Neural progenitor cell (in vitro differentiated cells): ENCODE measurements at regions not wholly inside any gene's neighbourhood (a gene's known extent, or its start where the extent isn't known, plus 50 kb on each side); places are given as distances from the start of the nearest gene placed in this dataset.
"Not testable (repeated sequence)": the region's sequence is repeated elsewhere in the genome, so short reads cannot be mapped to it uniquely, and the experiment has no call there.

Source experiments
- DNase-seq: peaks from one replicate; pipeline ENCODE4 v3.0.0-alpha.2; 2016; ENCODE audit warnings: low spot score
- H2AFZ ChIP-seq: fragments of 200-600 bp; sonication (generic); replicated peaks from 2 replicates; pipeline ENCODE4 v1.6.1; 2016; ENCODE audit warnings: antibody characterized with exemption
- H3F3A ChIP-seq: fragments of 200-600 bp; sonication (generic); 2 replicates; pipeline ENCODE4 v1.6.1; 2016; ENCODE audit warnings: antibody characterized with exemption, low read depth
- H3K27ac ChIP-seq: fragments of 200-600 bp; sonication (generic); 2 replicates; pipeline ENCODE4 v1.5.1; 2016; ENCODE audit warnings: mild to moderate bottlenecking
- H3K27me3 ChIP-seq: fragments of 200-600 bp; sonication (generic); 2 replicates; pipeline ENCODE4 v1.6.1; 2016; ENCODE audit warnings: mild to moderate bottlenecking, moderate library complexity
- H3K36me3 ChIP-seq: fragments of 200-600 bp; sonication (generic); 2 replicates; pipeline ENCODE4 v1.5.1; 2016
- H3K4me1 ChIP-seq: fragments of 200-600 bp; sonication (generic); 2 replicates; pipeline ENCODE4 v1.6.1; 2016; ENCODE audit warnings: mixed run types
- H3K4me2 ChIP-seq: fragments of 200-600 bp; sonication (generic); 2 replicates; pipeline ENCODE4 v1.6.1; 2016
- H3K4me3 ChIP-seq: fragments of 200-600 bp; sonication (generic); 2 replicates; pipeline ENCODE4 v1.5.1; 2016
- H3K79me2 ChIP-seq: fragments of 200-600 bp; sonication (generic); 2 replicates; pipeline ENCODE4 v1.6.1; 2016; ENCODE audit warnings: low read depth
- H3K9ac ChIP-seq: fragments of 200-600 bp; sonication (generic); 2 replicates; pipeline ENCODE4 v1.6.1; 2016
- H3K9me3 ChIP-seq: fragments of 200-600 bp; sonication (generic); 2 replicates; pipeline ENCODE4 v1.5.1; 2016; ENCODE audit warnings: low read depth
- H4K20me1 ChIP-seq: fragments of 200-600 bp; sonication (generic); 2 replicates; pipeline ENCODE4 v1.6.1; 2016; ENCODE audit warnings: low read depth
- H3K27ac Mint-ChIP-seq: 3 replicates; pipeline ENCODE4 v1.8.0; 2021; ENCODE audit warnings: mixed read lengths
- H3K27me3 Mint-ChIP-seq: 2 replicates; pipeline ENCODE4 v1.8.0; 2022; ENCODE audit warnings: low read depth, mild to moderate bottlenecking, inconsistent platforms, moderate library complexity, mixed read lengths; ENCODE audit not compliant: insufficient read depth
- H3K36me3 Mint-ChIP-seq: 3 replicates; pipeline ENCODE4 v1.8.0; 2021; ENCODE audit warnings: mixed read lengths
- H3K4me1 Mint-ChIP-seq: 3 replicates; pipeline ENCODE4 v1.8.0; 2021; ENCODE audit warnings: mixed read lengths
- H3K4me3 Mint-ChIP-seq: 3 replicates; pipeline ENCODE4 v1.8.0; 2021; ENCODE audit warnings: mild to moderate bottlenecking, moderate library complexity, mixed read lengths
- H3K9me3 Mint-ChIP-seq: 3 replicates; pipeline ENCODE4 v1.8.0; 2020; ENCODE audit warnings: mixed read lengths
- CTCF ChIP-seq: fragments of 200-600 bp; sonication (generic); IDR thresholded peaks from 2 replicates; pipeline ENCODE4 v1.5.1; 2017; ENCODE audit warnings: antibody characterized with exemption, mild to moderate bottlenecking
- EZH2 ChIP-seq: fragments of 200-600 bp; sonication (generic); IDR thresholded peaks from 2 replicates; pipeline ENCODE4 v1.6.1; 2017; ENCODE audit warnings: antibody characterized with exemption, mild to moderate bottlenecking, moderate library complexity
- EZH2phosphoT487 ChIP-seq: fragments of 200-600 bp; sonication (generic); IDR thresholded peaks from 2 replicates; pipeline ENCODE4 v1.6.1; 2017; ENCODE audit warnings: antibody characterized with exemption

GRCh38 chr2:38138419-38138818 lies 62.5 kb upstream of the CYP1B1 start:
- TF ChIP-seq EZH2 = no peak
- TF ChIP-seq EZH2phosphoT487 = no peak
- TF ChIP-seq CTCF = no peak
- no peaks in the 10 kb centered on the region for H3K36me3 ChIP-seq
- no peak overlapping the region for H3K4me2 ChIP-seq
- H3K9ac ChIP-seq = no peak overlapping the region
- no peaks in the 10 kb centered on the region for H3K27me3 ChIP-seq
- DNase-seq = no peak
- no peaks in the 10 kb centered on the region for H3F3A ChIP-seq
- Mint-ChIP-seq H3K36me3 (no peaks in the 10 kb centered on the region), H3K9me3 (peaks cover 6% of the 10 kb centered on the region), H3K4me3 (no peak overlapping the region), H3K27me3 (peaks cover 6% of the 10 kb centered on the region), H3K4me1 (no peaks in the 10 kb centered on the region), H3K27ac (no peak overlapping the region)
- no peaks in the 10 kb centered on the region for H4K20me1 ChIP-seq
- no peak overlapping the region for H2AFZ ChIP-seq
- H3K4me3 ChIP-seq = no peak overlapping the region
- H3K4me1 ChIP-seq = no peaks in the 10 kb centered on the region
- H3K27ac ChIP-seq = no peak overlapping the region
- H3K79me2 ChIP-seq = no peaks in the 10 kb centered on the region
- H3K9me3 ChIP-seq = no peaks in the 10 kb centered on the region

GRCh38 chr2:38137958-38138357 lies 62.0 kb upstream of the CYP1B1 start:
- not testable (repeated sequence) for H3K4me2 ChIP-seq, H2AFZ ChIP-seq, H3K4me1 ChIP-seq, H4K20me1 ChIP-seq, H3K36me3 ChIP-seq, H3K27me3 ChIP-seq, H3K9me3 Mint-ChIP-seq, H3K27ac ChIP-seq, H3K9me3 ChIP-seq, H3K4me1 Mint-ChIP-seq, H3K79me2 ChIP-seq, H3K9ac ChIP-seq, H3K4me3 Mint-ChIP-seq, H3K4me3 ChIP-seq, H3K27ac Mint-ChIP-seq, DNase-seq, H3K36me3 Mint-ChIP-seq, H3F3A ChIP-seq, H3K27me3 Mint-ChIP-seq

GRCh38 chr2:38131676-38132075 lies 55.7 kb upstream of the CYP1B1 start:
- no peak overlapping the region for H3K4me2 ChIP-seq
- DNase-seq = no peak
- H3K9me3 ChIP-seq = no peaks in the 10 kb centered on the region
- Mint-ChIP-seq H3K4me1 (no peaks in the 10 kb centered on the region), H3K36me3 (peaks cover 3% of the 10 kb centered on the region), H3K27ac (no peak overlapping the region), H3K27me3 (peaks cover 2% of the 10 kb centered on the region), H3K4me3 (no peak overlapping the region), H3K9me3 (peaks cover 11% of the 10 kb centered on the region)
- no peaks in the 10 kb centered on the region for H3K4me1 ChIP-seq
- no peak overlapping the region for H3K9ac ChIP-seq
- TF ChIP-seq EZH2 = no peak
- TF ChIP-seq EZH2phosphoT487 = no peak
- TF ChIP-seq CTCF = no peak
- no peaks in the 10 kb centered on the region for H4K20me1 ChIP-seq
- H3K27me3 ChIP-seq = no peaks in the 10 kb centered on the region
- no peak overlapping the region for H3K27ac ChIP-seq
- no peak overlapping the region for H3K4me3 ChIP-seq
- no peaks in the 10 kb centered on the region for H3K36me3 ChIP-seq
- no peak overlapping the region for H2AFZ ChIP-seq
- H3K79me2 ChIP-seq = no peaks in the 10 kb centered on the region
- no peaks in the 10 kb centered on the region for H3F3A ChIP-seq

- Histone ChIP-seq H3F3A (no peaks in the 10 kb centered on the region), H3K27me3 (no peaks in the 10 kb centered on the region), H3K4me1 (no peaks in the 10 kb centered on the region), H3K9me3 (no peaks in the 10 kb centered on the region), H3K36me3 (no peaks in the 10 kb centered on the region), H3K27ac (no peak overlapping the region), H3K4me2 (no peak overlapping the region), H2AFZ (no peak overlapping the region), H3K9ac (no peak overlapping the region), H3K79me2 (no peaks in the 10 kb centered on the region), H3K4me3 (no peak overlapping the region), H4K20me1 (no peaks in the 10 kb centered on the region)
- Mint-ChIP-seq H3K4me1 (no peaks in the 10 kb centered on the region), H3K4me3 (no peak overlapping the region), H3K27ac (no peak overlapping the region), H3K36me3 (peaks cover 4% of the 10 kb centered on the region), H3K27me3 (peaks cover 2% of the 10 kb centered on the region), H3K9me3 (peaks cover 12% of the 10 kb centered on the region)
- TF ChIP-seq CTCF (no peak), EZH2 (no peak), EZH2phosphoT487 (no peak)
- DNase-seq = no peak
These were observed 54.9 kb upstream of the CYP1B1 start for GRCh38 chr2:38130876-38131275.
